ENCODE measurements at regions not wholly inside any gene's neighbourhood (a gene's known extent, or its start where the extent isn't known, plus 50 kb on each side); places are given as distances from the start of the nearest gene placed in this dataset.

DNA sequence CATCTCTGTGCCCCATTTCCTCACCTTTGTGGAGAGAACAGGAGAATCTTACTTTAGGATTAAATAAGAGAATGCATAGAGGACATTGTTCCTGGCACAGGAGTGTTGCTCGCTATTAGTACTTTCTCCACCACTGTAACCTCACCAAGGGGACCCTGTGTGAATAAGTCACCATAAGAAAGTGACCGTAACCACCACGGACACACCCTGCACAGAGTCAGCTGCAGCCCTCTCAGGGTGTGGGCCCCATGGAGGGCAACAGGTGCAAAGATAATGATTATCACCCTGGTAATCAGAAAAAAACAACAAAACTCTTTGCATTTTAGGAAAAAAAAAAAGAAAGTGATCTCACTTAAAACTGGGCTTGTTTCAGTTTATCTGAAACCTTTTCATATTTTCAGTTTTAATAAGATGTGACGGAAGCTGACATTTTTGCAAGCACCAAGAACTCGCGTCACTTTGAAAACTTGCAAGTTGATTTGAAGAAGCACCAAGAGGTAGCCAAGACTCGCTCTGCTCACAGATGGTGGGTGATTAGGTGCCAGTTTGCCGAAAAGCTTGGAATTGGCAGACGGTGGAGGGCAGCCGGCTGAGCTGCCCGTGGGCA, 87.0 kb upstream of the VRK1 start:
- H3K23me2 ChIP-seq (ENCODE audit: low read depth, low read length): 0 out of 2 replicates have a peak, but pooled peaks cover 3% of the 10 kb centered on the region
- H3K23ac ChIP-seq (ENCODE audit: insufficient read length): no peak overlapping the region
- H3K4me3 ChIP-seq (ENCODE audit: extremely low read depth in 1 of 4, insufficient read depth in 2 of 4, low read depth in 3 of 4, low read length in 4 of 4): no peak overlapping the region
- H3K27ac ChIP-seq (ENCODE audit: low read depth, low read length): no peak overlapping the region
- DNase-seq (ENCODE audit: low read depth in 1 of 2, low spot score in 2 of 2) (no peak), FAIRE-seq (no peak)
- no peak overlapping the region for H2BK12ac ChIP-seq (ENCODE audit: low read depth, low read length)
- no peaks in the 10 kb centered on the region for H3K4me1 ChIP-seq (replicated peaks in 1 of 4; ENCODE audit: control insufficient read depth in 3 of 4, insufficient read depth in 4 of 4, low read length in 3 of 4)
- H2BK15ac ChIP-seq (ENCODE audit: low read length): no peak overlapping the region
- no peaks in the 10 kb centered on the region; a peak in 1 of 7 replicates for H3K27me3 ChIP-seq (replicated peaks in 1 of 4; ENCODE audit: control insufficient read depth in 3 of 4, extremely low read depth in 1 of 4, insufficient read depth in 3 of 4, low read length in 3 of 4)
- H3K56ac ChIP-seq (replicated peaks; ENCODE audit: insufficient read length, low read depth, low read length): no peak overlapping the region
- H2BK20ac ChIP-seq (ENCODE audit: low read length): no peak overlapping the region
- no peak overlapping the region for H3K18ac ChIP-seq (ENCODE audit: extremely low read depth, low read length)
- CTCF ChIA-PET (ENCODE audit: partially characterized antibody): interaction anchor here (0.9 to 2.2 kb wide), 4 partner anchors 30 to 126 kb away, joined by 3 to 8 read pairs (median 4); partner anchors contain the start of gene VRK1
- POLR2A ChIA-PET (ENCODE audit: partially characterized antibody): no interaction called here
- no peaks in the 10 kb centered on the region for H3K79me1 ChIP-seq (ENCODE audit: low read depth, low read length)
- no peak overlapping the region for H4K91ac ChIP-seq (replicated peaks; ENCODE audit: insufficient read length, low read length)
- 93% methylated on average over 11 of the region's 11 CpGs; no CpG with 5 or more reads in 1 of the 2 experiments for WGBS, 2 experiments (ENCODE audit: extremely low coverage in 1 of 2, insufficient coverage in 1 of 2, insufficient read length in 1 of 2, insufficient replicate concordance in 2 of 2, low coverage in 1 of 2, low lambda C conversion rate in 2 of 2, missing lambda C conversion rate in 1 of 2)
- peaks cover 0 to 3% of the 10 kb centered on the region in 2 experiments for H4K20me1 ChIP-seq (replicated peaks in 1 of 2; ENCODE audit: control insufficient read depth in 1 of 2, insufficient read depth in 2 of 2, low read length in 2 of 2)
- no peak overlapping the region for H2BK120ac ChIP-seq (replicated peaks; ENCODE audit: low read depth, low read length)
- H3K9me3 ChIP-seq (ENCODE audit: insufficient read depth in 2 of 2, low read depth in 1 of 2, low read length in 1 of 2): no peaks in the 10 kb centered on the region
- H2AFZ ChIP-seq (ENCODE audit: low read length): no peak overlapping the region
- H4K8ac ChIP-seq (ENCODE audit: extremely low read depth, insufficient read depth, low read length): no peak overlapping the region
- H3K4me2 ChIP-seq (ENCODE audit: insufficient read depth in 1 of 2, low read depth in 2 of 2, low read length in 2 of 2): no peak overlapping the region
- H4K5ac ChIP-seq (ENCODE audit: insufficient read length, low read depth, low read length): no peak overlapping the region
- H3K36me3 ChIP-seq (ENCODE audit: control insufficient read depth in 2 of 4, insufficient read depth in 4 of 4, low read length in 3 of 4): no peaks in the 10 kb centered on the region
- no peak overlapping the region for H3K9ac ChIP-seq (replicated peaks in 1 of 4; ENCODE audit: extremely low read depth in 1 of 4, low read depth in 3 of 4, low read length in 3 of 4)
- H3K4ac ChIP-seq (replicated peaks; ENCODE audit: insufficient read length, low read depth, low read length): no peak overlapping the region
- H3K79me2 ChIP-seq (ENCODE audit: control insufficient read depth in 1 of 2, insufficient read depth in 2 of 2, low read length in 2 of 2): no peaks in the 10 kb centered on the region
- no peak overlapping the region for H3K14ac ChIP-seq (ENCODE audit: insufficient read length)
- H2BK5ac ChIP-seq (ENCODE audit: low read depth, low read length): no peak overlapping the region
- no peak overlapping the region for H2AK5ac ChIP-seq (ENCODE audit: low read depth, low read length)
- TF ChIP-seq CBX5 (IDR thresholded peaks at IDR 0.05; ENCODE audit: low read depth, low read length) (no peak), BACH1 (IDR thresholded peaks at IDR 0.05; ENCODE audit: low read length) (no peak), ATF3 (IDR thresholded peaks at IDR 0.05; ENCODE audit: insufficient read depth, low read depth, low read length) (no peak), CEBPB (IDR thresholded peaks at IDR 0.05; ENCODE audit: low read depth, low read length) (no peak), YY1 (IDR thresholded peaks at IDR 0.05; ENCODE audit: low read depth, low read length) (no peak), EGR1 (IDR thresholded peaks at IDR 0.05; ENCODE audit: borderline replicate concordance, low read depth, low read length) (no peak), ATF2 (IDR thresholded peaks at IDR 0.05; ENCODE audit: low read length) (no peak), TEAD4 (IDR thresholded peaks at IDR 0.05; ENCODE audit: low read depth, low read length) (no peak), POLR2A (IDR thresholded peaks at IDR 0.05; ENCODE audit: control extremely low read depth in 1 of 2, low read depth in 2 of 2, low read length in 2 of 2) (no peak), PHF8 (conservative IDR thresholded peaks at IDR 0.05; ENCODE audit: low read depth, low read length) (no peak), SAP30 (IDR thresholded peaks at IDR 0.05; ENCODE audit: insufficient read depth, insufficient replicate concordance, low read length) (no peak)
- TF ChIP-seq, protein P1, sequence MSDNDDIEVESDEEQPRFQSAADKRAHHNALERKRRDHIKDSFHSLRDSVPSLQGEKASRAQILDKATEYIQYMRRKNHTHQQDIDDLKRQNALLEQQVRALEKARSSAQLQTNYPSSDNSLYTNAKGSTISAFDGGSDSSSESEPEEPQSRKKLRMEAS (IDR thresholded peaks at IDR 0.05): no peak
